ENCODE measurements at regions not wholly inside any gene's neighbourhood (a gene's known extent, or its start where the extent isn't known, plus 50 kb on each side); places are given as distances from the start of the nearest gene placed in this dataset.

- TF ChIP-seq CTCF (IDR thresholded peaks at IDR 0.05) (no peak), POLR2A (IDR thresholded peaks at IDR 0.05) (no peak)
Measured at GRCh38 chr3:72445827-72446217, 402.4 kb downstream of the SHQ1 start.
